ENCODE measurements at regions not wholly inside any gene's neighbourhood (a gene's known extent, or its start where the extent isn't known, plus 50 kb on each side); places are given as distances from the start of the nearest gene placed in this dataset.
"Not testable (repeated sequence)": the region's sequence is repeated elsewhere in the genome, so short reads cannot be mapped to it uniquely, and the experiment has no call there.

- DNase-seq = no peak
- no peaks in the 10 kb centered on the region for H3K4me1 ChIP-seq
- H3K4me3 ChIP-seq = no peak overlapping the region
- H3K27ac ChIP-seq = no peak overlapping the region
- intact Hi-C loops (cut with DNase I; ENCODE audit: low total_unique reads) = no loop called here
- peaks cover 0 to 8% of the 10 kb centered on the region in 2 donors for H3K27me3 ChIP-seq
- no peaks in the 10 kb centered on the region for H3K36me3 ChIP-seq
- no peak for TF ChIP-seq CTCF (IDR thresholded peaks at IDR 0.05)
- no peaks in the 10 kb centered on the region for H3K9me3 ChIP-seq
These were observed 121.9 kb downstream of the FGF18 start for GRCh38 chr5:171541341-171541776.

- Histone ChIP-seq H3K36me3 (no peaks in the 10 kb centered on the region), H3K27me3 (peaks cover 0 to 8% of the 10 kb centered on the region in 2 donors), H3K9me3 (no peaks in the 10 kb centered on the region), H3K27ac (no peak overlapping the region), H3K4me3 (no peak overlapping the region), H3K4me1 (no peaks in the 10 kb centered on the region)
- no peak for TF ChIP-seq CTCF (IDR thresholded peaks at IDR 0.05)
- intact Hi-C loops (cut with DNase I; ENCODE audit: low total_unique reads) = no loop called here
- no peak for DNase-seq
These were observed 123.2 kb downstream of the FGF18 start for GRCh38 chr5:171542525-171543140.

GRCh38 chr5:171543148-171543815 lies 123.8 kb downstream of the FGF18 start:
- DNase-seq = no peak
- Histone ChIP-seq H3K4me3 (no peak overlapping the region), H3K9me3 (no peaks in the 10 kb centered on the region), H3K27me3 (peaks cover 0 to 8% of the 10 kb centered on the region in 2 donors), H3K27ac (no peak overlapping the region), H3K4me1 (no peaks in the 10 kb centered on the region), H3K36me3 (no peaks in the 10 kb centered on the region)
- intact Hi-C loops (cut with DNase I; ENCODE audit: low total_unique reads) = no loop called here
- no peak for TF ChIP-seq CTCF (IDR thresholded peaks at IDR 0.05)

GRCh38 chr5:171544913-171545765 lies 125.7 kb downstream of the FGF18 start:
- Histone ChIP-seq H3K27ac (no peak overlapping the region), H3K36me3 (no peaks in the 10 kb centered on the region), H3K4me3 (no peak overlapping the region), H3K27me3 (peaks cover 0 to 7% of the 10 kb centered on the region in 2 donors), H3K4me1 (no peaks in the 10 kb centered on the region), H3K9me3 (no peaks in the 10 kb centered on the region)
- TF ChIP-seq CTCF (IDR thresholded peaks at IDR 0.05) = no peak
- DNase-seq = no peak
- intact Hi-C loops (cut with DNase I; ENCODE audit: low total_unique reads) = no loop called here

- H3K27ac ChIP-seq = no peak overlapping the region
- no peaks in the 10 kb centered on the region for H3K36me3 ChIP-seq
- no peaks in the 10 kb centered on the region for H3K4me1 ChIP-seq
- intact Hi-C loops (cut with DNase I; ENCODE audit: low total_unique reads) = no loop called here
- no peaks in the 10 kb centered on the region for H3K9me3 ChIP-seq
- H3K4me3 ChIP-seq = no peak overlapping the region
- no peaks in the 10 kb centered on the region for H3K27me3 ChIP-seq
- no peak for DNase-seq
- TF ChIP-seq CTCF (IDR thresholded peaks at IDR 0.05) = no peak
These were observed 129.8 kb downstream of the FGF18 start for GRCh38 chr5:171549274-171549673.

- DNase-seq; H3K36me3 ChIP-seq; H3K27ac ChIP-seq; H3K4me3 ChIP-seq; H3K4me1 ChIP-seq; H3K27me3 ChIP-seq; intact Hi-C loops (cut with DNase I; ENCODE audit: low total_unique reads); H3K9me3 ChIP-seq: not testable (repeated sequence)
These were observed 134.4 kb downstream of the FGF18 start for GRCh38 chr5:171553817-171554216.

Data from tibial artery (tissue), 4 donors.